ENCODE measurements at regions not wholly inside any gene's neighbourhood (a gene's known extent, or its start where the extent isn't known, plus 50 kb on each side); places are given as distances from the start of the nearest gene placed in this dataset.

DNA sequence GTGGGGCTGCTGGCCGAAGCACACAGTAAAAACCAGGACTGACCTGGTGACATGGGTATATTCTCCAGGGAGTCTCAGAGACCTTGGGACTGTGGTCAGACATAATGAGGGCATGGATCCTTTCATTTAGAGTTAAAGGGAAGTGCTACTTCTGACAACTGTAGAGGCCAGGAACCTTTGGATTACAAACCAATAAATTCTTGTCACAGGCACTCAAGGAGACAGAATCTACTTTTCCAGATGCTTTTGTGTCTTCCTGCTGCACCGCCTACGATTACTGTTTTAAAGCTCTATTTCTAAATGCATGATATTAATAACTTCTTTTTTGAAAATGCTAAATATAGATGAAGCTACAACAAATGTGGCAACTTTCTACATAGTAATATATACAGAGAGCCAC, 106.5 kb upstream of the LPAR1 start:
- H3K36me3 ChIP-seq (ENCODE audit: control insufficient read depth, insufficient read depth, low read length) = no peaks in the 10 kb centered on the region
- no peak overlapping the region for H3K4me3 ChIP-seq (ENCODE audit: low read depth, low read length)
- no peaks in the 10 kb centered on the region for H3K27me3 ChIP-seq (ENCODE audit: control insufficient read depth, insufficient read depth, low read length)
- no peak for FAIRE-seq
- TF ChIP-seq, protein P1, sequence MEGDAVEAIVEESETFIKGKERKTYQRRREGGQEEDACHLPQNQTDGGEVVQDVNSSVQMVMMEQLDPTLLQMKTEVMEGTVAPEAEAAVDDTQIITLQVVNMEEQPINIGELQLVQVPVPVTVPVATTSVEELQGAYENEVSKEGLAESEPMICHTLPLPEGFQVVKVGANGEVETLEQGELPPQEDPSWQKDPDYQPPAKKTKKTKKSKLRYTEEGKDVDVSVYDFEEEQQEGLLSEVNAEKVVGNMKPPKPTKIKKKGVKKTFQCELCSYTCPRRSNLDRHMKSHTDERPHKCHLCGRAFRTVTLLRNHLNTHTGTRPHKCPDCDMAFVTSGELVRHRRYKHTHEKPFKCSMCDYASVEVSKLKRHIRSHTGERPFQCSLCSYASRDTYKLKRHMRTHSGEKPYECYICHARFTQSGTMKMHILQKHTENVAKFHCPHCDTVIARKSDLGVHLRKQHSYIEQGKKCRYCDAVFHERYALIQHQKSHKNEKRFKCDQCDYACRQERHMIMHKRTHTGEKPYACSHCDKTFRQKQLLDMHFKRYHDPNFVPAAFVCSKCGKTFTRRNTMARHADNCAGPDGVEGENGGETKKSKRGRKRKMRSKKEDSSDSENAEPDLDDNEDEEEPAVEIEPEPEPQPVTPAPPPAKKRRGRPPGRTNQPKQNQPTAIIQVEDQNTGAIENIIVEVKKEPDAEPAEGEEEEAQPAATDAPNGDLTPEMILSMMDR (IDR thresholded peaks at IDR 0.05; ENCODE audit: insufficient read depth, low read length, severe bottlenecking) = no peak
- no peak for DNase-seq (ENCODE audit: low read depth)

DNA sequence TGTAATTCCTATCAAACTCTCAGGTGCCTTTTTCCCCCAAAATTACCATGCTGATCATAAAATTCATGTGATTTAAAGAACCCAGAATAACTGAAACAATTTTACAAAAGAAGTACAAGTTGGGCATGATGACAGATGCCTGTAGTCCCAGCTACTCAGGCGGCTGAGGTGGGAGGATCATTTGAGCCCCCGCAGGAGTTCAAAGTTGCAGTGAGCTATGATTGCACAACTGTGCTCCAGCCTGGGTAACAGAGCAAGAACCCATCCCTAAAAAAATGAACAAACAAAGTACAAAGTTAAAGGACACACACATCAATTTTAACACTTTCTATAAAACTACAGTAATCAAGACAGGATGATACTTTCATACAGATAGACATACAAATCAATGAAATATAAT, 97.9 kb upstream of the LPAR1 start:
- FAIRE-seq = no peak
- no peak for DNase-seq (ENCODE audit: low read depth)
- no peaks in the 10 kb centered on the region for H3K27me3 ChIP-seq (ENCODE audit: control insufficient read depth, insufficient read depth, low read length)
- no peaks in the 10 kb centered on the region for H3K36me3 ChIP-seq (ENCODE audit: control insufficient read depth, insufficient read depth, low read length)
- TF ChIP-seq, protein P1 (IDR thresholded peaks at IDR 0.05; ENCODE audit: insufficient read depth, low read length, severe bottlenecking) = no peak
- H3K4me3 ChIP-seq (ENCODE audit: low read depth, low read length) = no peak overlapping the region

DNA sequence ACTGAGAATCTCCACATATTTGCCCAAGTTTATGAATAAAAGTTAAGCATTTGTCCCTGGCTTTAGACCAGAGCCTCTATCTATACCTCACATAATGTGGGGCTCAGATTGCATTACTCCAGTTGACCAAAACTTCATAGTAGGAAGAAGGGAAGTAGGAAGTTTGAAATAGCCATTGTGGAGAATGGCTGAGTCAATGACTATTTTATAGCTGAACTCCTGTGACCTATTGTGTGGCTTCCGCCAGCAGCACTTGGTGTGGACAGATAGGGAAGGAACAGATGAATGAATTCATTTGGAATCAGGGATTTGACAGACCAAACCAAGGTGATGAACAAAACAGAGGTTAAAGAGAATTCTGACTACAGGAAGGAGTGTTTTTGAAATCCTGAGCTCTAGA, 92.9 kb upstream of the LPAR1 start:
- DNase-seq (ENCODE audit: low read depth) (no peak), FAIRE-seq (no peak)
- no peaks in the 10 kb centered on the region for H3K27me3 ChIP-seq (ENCODE audit: control insufficient read depth, insufficient read depth, low read length)
- no peaks in the 10 kb centered on the region for H3K36me3 ChIP-seq (ENCODE audit: control insufficient read depth, insufficient read depth, low read length)
- TF ChIP-seq, protein P1 (IDR thresholded peaks at IDR 0.05; ENCODE audit: insufficient read depth, low read length, severe bottlenecking) = no peak
- no peak overlapping the region for H3K4me3 ChIP-seq (ENCODE audit: low read depth, low read length)

DNA sequence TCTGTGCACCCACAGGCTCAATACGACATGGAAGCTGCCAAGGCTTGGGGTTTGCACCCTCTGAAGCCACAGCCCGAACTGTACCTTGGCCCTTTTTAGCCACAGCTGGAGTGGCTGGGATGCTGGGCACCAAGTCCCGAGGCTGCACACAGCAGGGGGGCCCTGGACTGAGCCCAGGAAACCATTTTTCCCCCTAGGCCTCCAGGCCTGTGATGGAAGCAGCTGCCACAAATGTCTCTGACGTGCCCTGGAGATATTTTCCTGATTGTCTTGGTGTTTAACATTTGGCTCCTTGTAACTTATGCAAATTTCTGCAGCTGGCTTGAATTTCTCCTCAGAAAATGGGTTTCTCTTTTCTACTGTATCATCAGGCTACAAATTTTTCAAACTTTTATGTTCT, 82.3 kb upstream of the LPAR1 start:
- DNase-seq (ENCODE audit: low read depth) (no peak), FAIRE-seq (no peak)
- Histone ChIP-seq H3K36me3 (ENCODE audit: control insufficient read depth, insufficient read depth, low read length) (no peaks in the 10 kb centered on the region), H3K4me3 (ENCODE audit: low read depth, low read length) (no peak overlapping the region), H3K27me3 (ENCODE audit: control insufficient read depth, insufficient read depth, low read length) (no peaks in the 10 kb centered on the region)
- TF ChIP-seq, protein P1 (IDR thresholded peaks at IDR 0.05; ENCODE audit: insufficient read depth, low read length, severe bottlenecking) = no peak

DNA sequence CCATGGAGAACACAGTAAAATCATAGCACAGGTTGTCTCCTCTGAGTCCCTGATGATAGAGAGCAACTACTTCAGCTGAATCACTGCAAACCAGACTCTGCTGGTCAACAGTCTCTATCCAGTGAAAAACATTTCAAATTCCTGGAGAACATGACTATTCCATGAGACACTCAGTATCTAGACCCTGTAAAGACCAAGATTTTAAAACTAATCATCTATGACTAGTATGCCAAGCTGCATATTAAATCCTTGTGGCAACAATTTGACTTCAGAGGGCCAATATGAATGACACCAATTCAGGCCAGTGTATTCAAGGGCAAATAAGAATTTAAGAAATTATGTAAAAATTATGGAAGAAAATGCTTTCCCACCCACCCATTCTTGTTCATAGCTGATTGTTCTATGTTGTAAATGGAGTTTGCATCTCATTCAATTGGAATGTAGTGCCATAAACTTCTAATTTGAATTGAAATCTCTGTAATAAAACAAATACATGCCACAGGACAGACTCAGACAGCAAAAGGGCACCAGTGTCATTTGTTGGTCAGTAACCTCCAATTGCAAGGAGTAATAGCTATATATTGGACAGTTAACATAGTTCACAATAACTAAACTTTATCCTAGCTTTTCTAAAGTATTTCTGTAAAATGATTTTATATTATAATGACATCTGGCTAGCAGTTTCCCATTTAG, 80.1 kb upstream of the LPAR1 start:
- DNase-seq (ENCODE audit: low read depth) (no peak), FAIRE-seq (no peak)
- TF ChIP-seq, protein P1 (IDR thresholded peaks at IDR 0.05; ENCODE audit: insufficient read depth, low read length, severe bottlenecking) = no peak
- H3K27me3 ChIP-seq (ENCODE audit: control insufficient read depth, insufficient read depth, low read length) = no peaks in the 10 kb centered on the region
- H3K4me3 ChIP-seq (ENCODE audit: low read depth, low read length) = no peak overlapping the region
- no peaks in the 10 kb centered on the region for H3K36me3 ChIP-seq (ENCODE audit: control insufficient read depth, insufficient read depth, low read length)

DNA sequence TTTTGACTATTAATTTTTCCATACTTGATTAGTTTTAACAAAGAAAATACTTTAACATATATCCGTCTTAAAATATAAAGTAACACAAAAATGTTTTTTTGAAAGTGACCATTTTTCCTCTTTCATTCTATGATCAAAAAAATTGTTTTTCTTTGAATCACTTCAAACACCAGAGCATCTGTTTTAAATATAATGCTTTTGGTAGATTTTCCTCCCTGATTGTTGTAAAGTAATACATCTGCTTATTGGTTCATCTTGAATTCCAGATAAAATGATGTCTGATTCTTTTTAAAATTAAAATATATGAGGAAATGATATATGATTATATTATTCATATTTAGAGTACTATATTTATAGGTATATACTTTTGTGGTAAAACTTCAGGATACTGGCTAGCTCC, 76.2 kb upstream of the LPAR1 start:
- FAIRE-seq (no peak), DNase-seq (ENCODE audit: low read depth) (no peak)

More for the DNA sequence above, 76.2 kb upstream of the LPAR1 start:
- H3K27me3 ChIP-seq (ENCODE audit: control insufficient read depth, insufficient read depth, low read length) = no peaks in the 10 kb centered on the region
- H3K4me3 ChIP-seq (ENCODE audit: low read depth, low read length) = no peak overlapping the region
- no peaks in the 10 kb centered on the region for H3K36me3 ChIP-seq (ENCODE audit: control insufficient read depth, insufficient read depth, low read length)
- TF ChIP-seq, protein P1 (IDR thresholded peaks at IDR 0.05; ENCODE audit: insufficient read depth, low read length, severe bottlenecking) = no peak
